ENCODE measurements at regions not wholly inside any gene's neighbourhood (a gene's known extent, or its start where the extent isn't known, plus 50 kb on each side); places are given as distances from the start of the nearest gene placed in this dataset.

- DNase-seq (ENCODE audit: low spot score): no peak
- WGBS: 98% methylated on average over 1 of the region's 1 CpG
Measured at GRCh38 chr6:144957236-144957937, 672.3 kb downstream of the UTRN start.

More at GRCh38 chr6:144957236-144957937, 672.3 kb downstream of the UTRN start:
- TF ChIP-seq RXRA (IDR thresholded peaks at IDR 0.05) (no peak), REST (IDR thresholded peaks at IDR 0.05) (no peak), HNF4G (IDR thresholded peaks at IDR 0.05) (no peak), RAD21 (IDR thresholded peaks at IDR 0.05) (no peak), GABPA (IDR thresholded peaks at IDR 0.05 in 1 of 2, conservative IDR thresholded peaks at IDR 0.05 in 1 of 2) (no peak), CTCF (IDR thresholded peaks at IDR 0.05; ENCODE audit: low read depth, low read length, missing input control) (no peak), ATF3 (IDR thresholded peaks at IDR 0.05) (no peak), EGR1 (IDR thresholded peaks at IDR 0.05; ENCODE audit: low read depth in 2 of 2) (no peak), FOXA1 (IDR thresholded peaks at IDR 0.05) (no peak), ZBTB33 (IDR thresholded peaks at IDR 0.05) (no peak), TAF1 (conservative IDR thresholded peaks at IDR 0.05) (no peak), JUND (IDR thresholded peaks at IDR 0.05) (no peak), SP1 (IDR thresholded peaks at IDR 0.05) (no peak)
- no peaks in the 10 kb centered on the region for H3K4me1 ChIP-seq (ENCODE audit: control insufficient read depth in 4 of 4, insufficient read depth in 4 of 4, low read length in 3 of 4)
- no peak overlapping the region for H3K9ac ChIP-seq (ENCODE audit: low read depth in 1 of 2, low read length in 2 of 2)
- H3K9me3 ChIP-seq (ENCODE audit: control insufficient read depth in 4 of 4, low read length in 3 of 4): no peaks in the 10 kb centered on the region
- no peak overlapping the region for H3K4me3 ChIP-seq (ENCODE audit: low read depth in 1 of 3, low read length in 3 of 3)
- H3K27me3 ChIP-seq (ENCODE audit: control insufficient read depth in 4 of 4, insufficient read depth in 4 of 4, low read length in 3 of 4): no peaks in the 10 kb centered on the region
- no peak overlapping the region for H3K27ac ChIP-seq (ENCODE audit: low read depth in 1 of 2, low read length in 2 of 2)
- no peaks in the 10 kb centered on the region for H3K36me3 ChIP-seq (ENCODE audit: control insufficient read depth in 4 of 4, insufficient read depth in 3 of 4, low read depth in 1 of 4, low read length in 3 of 4)

Measured in liver (tissue), 8 donors.